ENCODE measurements at regions not wholly inside any gene's neighbourhood (a gene's known extent, or its start where the extent isn't known, plus 50 kb on each side); places are given as distances from the start of the nearest gene placed in this dataset.
"Not testable (repeated sequence)": the region's sequence is repeated elsewhere in the genome, so short reads cannot be mapped to it uniquely, and the experiment has no call there.

- Histone ChIP-seq H3K36me3 (no peaks in the 10 kb centered on the region), H3K4me1 (peaks cover 6% of the 10 kb centered on the region), H3K27ac (no peak overlapping the region), H3K27me3 (no peaks in the 10 kb centered on the region), H3K4me3 (no peak overlapping the region), H3K9me3 (replicated peaks) (no peaks in the 10 kb centered on the region)
- DNase-seq, result peak in 1 of 2 experiments; percentile 14
Observed at GRCh38 chr2:180573951-180574350, 406.5 kb upstream of the UBE2E3 start.

- DNase-seq, result no peak
- Histone ChIP-seq H3K27ac (no peak overlapping the region), H3K9me3 (replicated peaks) (no peaks in the 10 kb centered on the region), H3K36me3 (no peaks in the 10 kb centered on the region), H3K4me1 (peaks cover 6% of the 10 kb centered on the region), H3K4me3 (no peak overlapping the region), H3K27me3 (no peaks in the 10 kb centered on the region)
Observed at GRCh38 chr2:180572346-180572745, 408.1 kb upstream of the UBE2E3 start.

GRCh38 chr2:180571559-180571958, 408.8 kb upstream of the UBE2E3 start:
- no peaks in the 10 kb centered on the region for H3K9me3 ChIP-seq (replicated peaks)
- no peak overlapping the region for H3K4me3 ChIP-seq
- H3K27ac ChIP-seq, result no peak overlapping the region
- H3K36me3 ChIP-seq, result no peaks in the 10 kb centered on the region
- H3K27me3 ChIP-seq, result no peaks in the 10 kb centered on the region
- H3K4me1 ChIP-seq, result peaks cover 6% of the 10 kb centered on the region
- no peak for DNase-seq

DNA sequence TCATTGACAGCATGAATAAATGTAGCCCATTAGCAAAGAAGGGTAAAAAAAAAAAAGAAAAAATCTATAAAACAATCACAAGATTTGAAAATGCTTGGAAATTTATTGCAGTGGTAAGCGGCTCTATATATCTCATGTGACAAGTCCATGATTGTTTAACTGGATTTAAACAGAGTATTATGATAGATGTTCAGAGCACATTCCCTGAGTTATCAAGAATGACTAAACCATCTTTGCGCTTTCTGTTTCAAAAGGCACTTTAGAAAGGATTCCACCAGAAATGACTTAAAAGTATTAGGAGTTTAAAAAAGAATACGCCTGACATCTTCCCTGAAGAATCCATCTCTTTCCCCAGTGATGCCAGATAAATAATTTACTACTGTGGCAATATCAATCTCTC, 409.5 kb upstream of the UBE2E3 start:
- H3K27me3 ChIP-seq, result no peaks in the 10 kb centered on the region
- no peaks in the 10 kb centered on the region for H3K9me3 ChIP-seq (replicated peaks)
- no peak overlapping the region for H3K27ac ChIP-seq
- H3K36me3 ChIP-seq, result no peaks in the 10 kb centered on the region
- H3K4me1 ChIP-seq, result peaks cover 6% of the 10 kb centered on the region
- H3K4me3 ChIP-seq, result no peak overlapping the region
- DNase-seq, result no peak

- H3K27ac ChIP-seq, result no peak overlapping the region
- no peaks in the 10 kb centered on the region for H3K27me3 ChIP-seq
- no peaks in the 10 kb centered on the region for H3K4me1 ChIP-seq
- H3K36me3 ChIP-seq, result no peaks in the 10 kb centered on the region
- no peaks in the 10 kb centered on the region for H3K9me3 ChIP-seq (replicated peaks)
- H3K4me3 ChIP-seq, result no peak overlapping the region
- no peak for DNase-seq
Observed at GRCh38 chr2:180564051-180564450, 416.4 kb upstream of the UBE2E3 start.

DNA sequence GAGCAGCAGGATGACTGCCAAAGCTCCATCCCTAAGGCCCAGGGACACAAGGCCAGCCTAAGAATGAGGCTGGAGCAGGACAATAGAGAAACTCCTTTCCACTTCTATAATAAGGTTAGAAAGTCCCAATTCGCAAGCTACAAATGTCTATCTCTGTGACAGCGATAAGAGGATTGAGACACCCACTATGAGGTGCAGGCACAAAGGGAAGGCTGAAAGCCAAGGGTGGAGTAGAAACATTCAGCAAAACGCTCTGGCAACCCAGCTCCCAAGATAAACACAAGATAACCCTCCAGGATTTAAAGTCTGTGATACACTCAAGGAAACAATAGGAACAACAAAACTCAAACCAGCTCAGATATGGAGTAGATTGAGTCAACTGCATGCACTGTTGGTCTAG, 418.0 kb upstream of the UBE2E3 start:
- H3K4me1 ChIP-seq, result no peaks in the 10 kb centered on the region
- DNase-seq, result no peak
- no peaks in the 10 kb centered on the region for H3K27me3 ChIP-seq
- no peaks in the 10 kb centered on the region for H3K36me3 ChIP-seq
- H3K4me3 ChIP-seq, result no peak overlapping the region
- no peak overlapping the region for H3K27ac ChIP-seq
- H3K9me3 ChIP-seq (replicated peaks), result no peaks in the 10 kb centered on the region; the same call in 1 of the 2 replicates

GRCh38 chr2:180559771-180560170, 420.6 kb upstream of the UBE2E3 start:
- no peak for DNase-seq
- no peak overlapping the region for H3K27ac ChIP-seq
- no peak overlapping the region for H3K4me3 ChIP-seq
- no peaks in the 10 kb centered on the region for H3K27me3 ChIP-seq
- H3K36me3 ChIP-seq, result no peaks in the 10 kb centered on the region
- peaks cover 2% of the 10 kb centered on the region for H3K9me3 ChIP-seq (replicated peaks)
- H3K4me1 ChIP-seq, result no peaks in the 10 kb centered on the region

DNA sequence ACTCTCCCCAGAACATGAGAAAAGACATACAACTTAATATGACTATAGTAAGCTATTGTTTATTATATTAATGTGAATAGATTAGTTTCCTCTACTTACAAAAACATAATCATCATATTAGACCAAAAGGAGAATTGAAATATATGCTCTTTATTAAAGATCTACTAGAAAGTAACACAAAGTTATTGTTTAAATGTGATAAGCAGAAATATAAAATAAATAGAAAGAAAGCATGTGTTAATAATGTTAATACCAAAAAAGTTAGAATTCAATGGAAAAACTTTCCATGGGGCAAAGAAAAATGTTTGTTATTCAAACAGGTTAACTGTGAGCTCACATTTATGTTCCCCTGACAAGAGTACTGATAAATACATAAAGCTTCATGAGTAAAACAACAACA, 421.4 kb upstream of the UBE2E3 start:
- no peak for DNase-seq
- H3K4me3 ChIP-seq, result no peak overlapping the region

GRCh38 chr2:180555391-180555965, 424.9 kb upstream of the UBE2E3 start:
- peaks cover 2% of the 10 kb centered on the region for H3K9me3 ChIP-seq (replicated peaks)
- H3K4me1 ChIP-seq, result no peaks in the 10 kb centered on the region
- H3K27me3 ChIP-seq, result no peaks in the 10 kb centered on the region
- no peak for DNase-seq
- no peak overlapping the region for H3K27ac ChIP-seq
- no peaks in the 10 kb centered on the region for H3K36me3 ChIP-seq
- no peak overlapping the region for H3K4me3 ChIP-seq

More for the DNA sequence above, 421.4 kb upstream of the UBE2E3 start:
- Histone ChIP-seq H3K27ac (no peak overlapping the region), H3K4me1 (no peaks in the 10 kb centered on the region), H3K36me3 (no peaks in the 10 kb centered on the region), H3K9me3 (replicated peaks) (peaks cover 2% of the 10 kb centered on the region), H3K27me3 (no peaks in the 10 kb centered on the region)

GRCh38 chr2:180554330-180554729, 426.1 kb upstream of the UBE2E3 start:
- no peaks in the 10 kb centered on the region for H3K4me1 ChIP-seq
- no peak overlapping the region for H3K4me3 ChIP-seq
- no peak for DNase-seq
- H3K9me3 ChIP-seq (replicated peaks), result peaks cover 2% of the 10 kb centered on the region
- no peaks in the 10 kb centered on the region for H3K36me3 ChIP-seq
- no peak overlapping the region for H3K27ac ChIP-seq
- H3K27me3 ChIP-seq, result no peaks in the 10 kb centered on the region

- H3K4me3 ChIP-seq, result no peak overlapping the region
- H3K4me1 ChIP-seq, result no peaks in the 10 kb centered on the region
- no peak overlapping the region for H3K27ac ChIP-seq
- no peak for DNase-seq
- no peaks in the 10 kb centered on the region for H3K36me3 ChIP-seq
- H3K27me3 ChIP-seq, result no peaks in the 10 kb centered on the region
- H3K9me3 ChIP-seq (replicated peaks), result peaks cover 2% of the 10 kb centered on the region
Observed at GRCh38 chr2:180553094-180553715, 427.2 kb upstream of the UBE2E3 start.

DNA sequence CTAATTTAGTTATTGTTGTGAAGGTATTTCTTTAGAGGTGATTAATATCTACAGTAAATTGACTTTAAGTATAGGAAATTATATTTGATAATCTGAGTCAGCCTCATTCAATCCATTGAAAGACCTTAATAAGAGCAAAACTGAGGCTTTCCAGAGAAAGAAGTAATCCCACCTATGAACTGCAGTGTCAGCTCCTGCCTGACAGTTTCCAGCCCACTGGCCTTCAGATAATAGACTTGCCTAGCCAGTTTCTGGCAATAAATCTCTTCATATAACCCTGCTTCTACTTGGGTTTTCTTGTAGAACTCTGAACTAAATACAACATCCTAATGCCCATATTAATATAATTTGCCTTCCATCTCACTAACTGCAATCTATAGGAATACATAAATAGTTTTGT, 437.9 kb upstream of the UBE2E3 start:
- Histone ChIP-seq H3K27ac (no peak overlapping the region), H3K27me3 (no peaks in the 10 kb centered on the region), H3K4me1 (no peaks in the 10 kb centered on the region), H3K4me3 (no peak overlapping the region), H3K9me3 (replicated peaks) (peaks cover 3% of the 10 kb centered on the region), H3K36me3 (no peaks in the 10 kb centered on the region)
- no peak for DNase-seq

DNA sequence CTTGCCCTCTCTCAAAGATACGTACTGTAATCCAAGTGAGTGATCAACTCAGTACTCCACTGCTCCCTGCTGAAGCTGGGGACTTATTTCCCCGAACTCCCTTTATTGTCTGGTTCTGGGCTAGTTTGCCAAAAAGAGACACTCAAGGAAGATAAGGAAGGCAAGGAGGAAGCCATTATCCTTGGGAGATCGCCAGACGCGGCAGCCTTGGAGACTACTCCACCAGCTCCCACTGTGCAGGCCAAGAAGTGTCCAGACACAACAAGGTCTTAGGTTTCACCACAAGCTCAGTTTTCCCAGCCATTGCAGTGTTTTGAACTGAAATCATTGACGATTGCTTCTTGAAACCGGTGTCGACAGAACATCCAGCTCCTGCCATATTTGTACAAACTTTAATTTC, 439.6 kb upstream of the UBE2E3 start:
- H3K4me3 ChIP-seq, result no peak overlapping the region
- no peaks in the 10 kb centered on the region for H3K4me1 ChIP-seq
- H3K36me3 ChIP-seq, result no peaks in the 10 kb centered on the region
- DNase-seq, result no peak
- no peak overlapping the region for H3K27ac ChIP-seq
- H3K27me3 ChIP-seq, result no peaks in the 10 kb centered on the region
- H3K9me3 ChIP-seq (replicated peaks), result peaks cover 3% of the 10 kb centered on the region; the same call in 1 of the 2 replicates

GRCh38 chr2:180539541-180539940, 440.9 kb upstream of the UBE2E3 start:
- Histone ChIP-seq H3K9me3 (replicated peaks) (peaks cover 3% of the 10 kb centered on the region; the same call in 1 of the 2 replicates), H3K4me1 (no peaks in the 10 kb centered on the region), H3K27ac (no peak overlapping the region), H3K27me3 (no peaks in the 10 kb centered on the region), H3K36me3 (no peaks in the 10 kb centered on the region), H3K4me3 (no peak overlapping the region)
- DNase-seq, result no peak

- H3K27me3 ChIP-seq, result no peaks in the 10 kb centered on the region
- no peaks in the 10 kb centered on the region for H3K36me3 ChIP-seq
- H3K9me3 ChIP-seq (replicated peaks), result no peaks in the 10 kb centered on the region; the same call in 1 of the 2 replicates
- no peaks in the 10 kb centered on the region for H3K4me1 ChIP-seq
- no peak overlapping the region for H3K4me3 ChIP-seq
- DNase-seq, result no peak
- no peak overlapping the region for H3K27ac ChIP-seq
Observed at GRCh38 chr2:180535289-180535688, 445.1 kb upstream of the UBE2E3 start.

GRCh38 chr2:180531787-180532186, 448.6 kb upstream of the UBE2E3 start:
- not testable (repeated sequence) for H3K9me3 ChIP-seq (replicated peaks); H3K27me3 ChIP-seq; DNase-seq

More at GRCh38 chr2:180531787-180532186, 448.6 kb upstream of the UBE2E3 start:
- H3K4me3 ChIP-seq, H3K27ac ChIP-seq, H3K36me3 ChIP-seq, H3K4me1 ChIP-seq: not testable (repeated sequence)
